HG03439 (cell line): ENCODE measurements at regions not wholly inside any gene's neighbourhood (a gene's known extent, or its start where the extent isn't known, plus 50 kb on each side); places are given as distances from the start of the nearest gene placed in this dataset.

Experiments used
- ATAC-seq: cut with Tn5 transposase; IDR thresholded peaks from one replicate; pipeline ENCODE4 v1.9.1; 2021; ENCODE audit warnings: mild to moderate bottlenecking, moderate library complexity; ENCODE audit not compliant: unreplicated experiment

- ATAC-seq, result no peak
These were observed 143.0 kb upstream of the CPNE8 start for GRCh38 chr12:39048395-39048794.

- no peak for ATAC-seq
These were observed 142.3 kb upstream of the CPNE8 start for GRCh38 chr12:39047539-39048262.

DNA sequence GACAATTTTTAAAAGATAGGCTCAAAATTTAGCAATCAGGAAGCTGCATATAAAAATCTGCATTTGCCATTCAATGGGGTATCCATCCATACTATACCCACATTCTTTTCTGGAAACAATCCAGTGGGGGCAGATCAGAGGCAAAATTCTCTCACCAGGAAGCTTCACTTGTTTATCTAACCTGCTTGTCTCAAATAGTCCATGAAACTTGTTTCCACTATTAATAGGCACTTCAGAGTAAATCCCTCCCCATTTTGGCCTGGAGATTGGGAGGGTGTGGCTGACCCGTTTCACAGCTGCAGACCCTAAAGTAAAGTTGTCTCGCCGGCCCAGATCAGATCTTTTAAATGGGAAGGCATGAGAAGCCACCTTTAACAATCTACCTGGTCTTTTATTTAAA, 139.4 kb upstream of the CPNE8 start:
- no peak for ATAC-seq

- no peak for ATAC-seq
These were observed 138.0 kb upstream of the CPNE8 start for GRCh38 chr12:39043424-39043822.

DNA sequence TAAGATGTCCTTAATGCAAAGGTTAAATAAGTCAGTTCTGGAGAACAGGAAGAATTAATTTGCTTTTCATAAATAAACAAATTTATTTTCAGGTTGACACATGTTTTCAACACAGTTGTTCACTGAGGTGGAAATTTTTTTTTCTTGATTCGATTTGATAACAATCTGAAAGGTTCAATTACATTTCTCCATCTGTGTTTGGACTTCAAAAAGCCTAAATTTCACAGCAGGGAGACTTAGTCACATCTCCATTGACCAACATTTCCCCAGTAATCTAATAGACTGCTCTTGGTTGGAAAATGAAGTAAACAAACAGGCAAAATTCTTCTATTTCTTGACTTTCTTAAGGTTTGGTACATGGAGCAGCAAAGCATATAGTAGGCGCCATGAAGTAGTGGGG, 134.9 kb upstream of the CPNE8 start:
- ATAC-seq, result no peak

- ATAC-seq, result no peak
These were observed 131.7 kb upstream of the CPNE8 start for GRCh38 chr12:39037115-39037514.

- no peak for ATAC-seq
These were observed 130.7 kb upstream of the CPNE8 start for GRCh38 chr12:39036105-39036504.

- ATAC-seq, result no peak
These were observed 128.4 kb upstream of the CPNE8 start for GRCh38 chr12:39033782-39034181.

DNA sequence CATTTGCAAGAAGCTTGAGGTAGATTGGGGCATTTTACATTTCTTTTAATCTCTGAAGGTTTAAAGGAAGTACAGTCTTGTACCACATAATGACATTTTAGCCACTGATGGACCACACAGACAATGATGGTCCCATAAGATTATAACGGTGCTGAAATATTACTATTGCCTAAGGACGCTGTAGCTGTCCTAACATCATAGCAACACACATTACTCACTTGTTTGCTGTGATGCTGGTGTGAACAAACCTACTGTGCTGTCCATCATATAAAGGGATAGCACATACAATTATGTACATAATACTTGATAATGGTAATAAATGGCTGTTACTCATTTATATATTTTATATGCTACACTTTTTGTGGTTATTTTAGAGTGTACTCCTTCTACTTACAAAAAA, 127.1 kb upstream of the CPNE8 start:
- no peak for ATAC-seq

- no peak for ATAC-seq
These were observed 126.6 kb upstream of the CPNE8 start for GRCh38 chr12:39032034-39032433.

GRCh38 chr12:39028382-39028781, 123.0 kb upstream of the CPNE8 start:
- no peak for ATAC-seq

GRCh38 chr12:39012870-39013269, 107.5 kb upstream of the CPNE8 start:
- no peak for ATAC-seq

DNA sequence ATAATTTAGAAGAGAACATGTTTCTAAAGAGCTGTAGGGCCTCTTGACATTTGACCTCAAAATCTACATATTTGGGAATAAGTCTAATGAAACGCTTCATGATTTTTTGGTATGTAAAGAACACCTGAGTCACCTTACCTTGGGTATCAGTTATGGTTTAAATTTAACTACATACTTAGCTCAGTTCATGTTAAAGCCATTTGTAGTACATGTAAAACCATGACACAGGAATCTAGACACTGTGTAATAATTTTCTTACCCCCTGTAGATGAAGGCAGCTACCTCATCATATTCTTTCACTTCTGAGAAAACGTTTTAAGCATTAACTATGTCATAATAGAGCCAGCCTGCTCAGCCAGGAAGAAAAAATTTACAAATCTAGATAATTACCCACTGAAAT, 105.8 kb upstream of the CPNE8 start:
- ATAC-seq, result no peak

- no peak for ATAC-seq
These were observed 105.0 kb upstream of the CPNE8 start for GRCh38 chr12:39010406-39010805.

GRCh38 chr12:39007619-39008018, 102.2 kb upstream of the CPNE8 start:
- no peak for ATAC-seq

GRCh38 chr12:39006286-39006685, 100.9 kb upstream of the CPNE8 start:
- ATAC-seq, result no peak

GRCh38 chr12:39005671-39006070, 100.3 kb upstream of the CPNE8 start:
- ATAC-seq, result no peak

GRCh38 chr12:39003541-39004155, 98.3 kb upstream of the CPNE8 start:
- ATAC-seq, result no peak

GRCh38 chr12:39000370-39000769, 95.0 kb upstream of the CPNE8 start:
- ATAC-seq, result no peak

- ATAC-seq, result no peak
These were observed 93.6 kb upstream of the CPNE8 start for GRCh38 chr12:38998887-38999482.

DNA sequence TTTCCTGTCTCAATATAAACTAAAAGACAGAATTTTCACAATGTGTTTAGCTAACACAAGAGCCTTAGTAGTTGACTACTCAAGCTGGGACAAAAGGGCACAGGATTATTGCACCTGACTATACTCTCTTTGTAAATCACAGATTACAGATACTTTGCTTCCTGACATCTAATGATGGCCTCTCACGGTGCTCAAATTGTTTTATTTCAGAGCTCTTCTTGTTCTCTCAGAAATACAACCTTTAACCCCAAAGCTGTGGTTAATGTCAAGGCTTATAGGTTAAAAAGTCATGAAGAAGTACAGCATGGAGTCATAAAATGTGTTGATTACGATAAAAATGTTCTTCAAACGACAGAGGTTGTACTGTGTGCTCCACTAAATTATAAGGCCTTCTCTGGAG, 89.9 kb upstream of the CPNE8 start:
- ATAC-seq, result no peak

- ATAC-seq, result no peak
These were observed 80.6 kb upstream of the CPNE8 start for GRCh38 chr12:38985961-38986360.
